Body of pancreas (tissue), 4 donors: ENCODE measurements at regions not wholly inside any gene's neighbourhood (a gene's known extent, or its start where the extent isn't known, plus 50 kb on each side); places are given as distances from the start of the nearest gene placed in this dataset.

ENCODE experiments used
- POLR2A ChIP-seq, 3 donors: fragments of 450-650 bp; IDR thresholded peaks; one replicate each; pipeline ENCODE4 v1.6.1; 2016; ENCODE audit warnings: antibody characterized with exemption in 3 of 3, mild to moderate bottlenecking in 2 of 3
- TF ChIP-seq, protein P1 (sequence below), 7 experiments: fragments of 450-650 bp in 4 of 7; fragments of 200-600 bp in 3 of 7; sonication (generic) in 3 of 7; IDR thresholded peaks; one replicate each; pipeline ENCODE4 v1.5.1; 2016 to 2019; ENCODE audit warnings: antibody characterized with exemption in 7 of 7

DNA sequence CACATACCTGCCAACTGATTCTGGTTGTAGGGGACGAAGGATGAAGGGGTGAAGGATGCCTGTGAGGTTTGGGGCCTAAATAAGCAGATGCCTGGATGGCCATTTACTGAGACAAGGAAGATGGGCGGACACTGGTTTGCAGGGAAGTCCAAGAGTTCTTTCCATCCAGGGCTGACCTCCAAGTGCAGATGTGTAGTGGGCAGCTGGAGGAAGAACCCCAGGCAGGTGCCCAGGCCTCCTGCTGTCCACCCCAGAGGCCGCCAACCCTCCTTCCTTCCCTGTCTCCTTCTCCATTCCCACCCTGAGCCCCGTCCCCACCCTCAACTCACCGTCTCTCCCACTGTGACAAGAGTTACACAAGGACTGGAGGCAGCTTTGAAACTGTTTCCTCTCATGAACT lies 171.5 kb downstream of the KATNAL1 start:
- TF ChIP-seq, protein P1, sequence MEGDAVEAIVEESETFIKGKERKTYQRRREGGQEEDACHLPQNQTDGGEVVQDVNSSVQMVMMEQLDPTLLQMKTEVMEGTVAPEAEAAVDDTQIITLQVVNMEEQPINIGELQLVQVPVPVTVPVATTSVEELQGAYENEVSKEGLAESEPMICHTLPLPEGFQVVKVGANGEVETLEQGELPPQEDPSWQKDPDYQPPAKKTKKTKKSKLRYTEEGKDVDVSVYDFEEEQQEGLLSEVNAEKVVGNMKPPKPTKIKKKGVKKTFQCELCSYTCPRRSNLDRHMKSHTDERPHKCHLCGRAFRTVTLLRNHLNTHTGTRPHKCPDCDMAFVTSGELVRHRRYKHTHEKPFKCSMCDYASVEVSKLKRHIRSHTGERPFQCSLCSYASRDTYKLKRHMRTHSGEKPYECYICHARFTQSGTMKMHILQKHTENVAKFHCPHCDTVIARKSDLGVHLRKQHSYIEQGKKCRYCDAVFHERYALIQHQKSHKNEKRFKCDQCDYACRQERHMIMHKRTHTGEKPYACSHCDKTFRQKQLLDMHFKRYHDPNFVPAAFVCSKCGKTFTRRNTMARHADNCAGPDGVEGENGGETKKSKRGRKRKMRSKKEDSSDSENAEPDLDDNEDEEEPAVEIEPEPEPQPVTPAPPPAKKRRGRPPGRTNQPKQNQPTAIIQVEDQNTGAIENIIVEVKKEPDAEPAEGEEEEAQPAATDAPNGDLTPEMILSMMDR (IDR thresholded peaks at IDR 0.05), result no peak
- no peak for TF ChIP-seq POLR2A (IDR thresholded peaks at IDR 0.05)
